IPS DF 6.9 (cell line): ENCODE measurements at regions not wholly inside any gene's neighbourhood (a gene's known extent, or its start where the extent isn't known, plus 50 kb on each side); places are given as distances from the start of the nearest gene placed in this dataset.

ENCODE experiments used
- DNase-seq: peaks from one replicate; pipeline ENCODE4 v3.0.0-alpha.2; 2013; ENCODE audit warnings: low read depth, low spot score
- H3K27ac ChIP-seq: one replicate; pipeline ENCODE4 v1.5.1; 2013; ENCODE audit warnings: low read length, control low read depth
- H3K27me3 ChIP-seq: 2 replicates; pipeline ENCODE4 v1.6.1; 2013; ENCODE audit warnings: mild to moderate bottlenecking, low read length; ENCODE audit not compliant: control insufficient read depth, insufficient read depth
- H3K36me3 ChIP-seq: 2 replicates; pipeline ENCODE4 v1.6.1; 2013; ENCODE audit warnings: low read length; ENCODE audit not compliant: control insufficient read depth, insufficient read depth
- H3K4me1 ChIP-seq: 2 replicates; pipeline ENCODE4 v1.6.1; 2013; ENCODE audit warnings: low read length; ENCODE audit not compliant: control insufficient read depth, insufficient read depth
- H3K4me3 ChIP-seq: 2 replicates; pipeline ENCODE4 v1.5.1; 2013; ENCODE audit warnings: mild to moderate bottlenecking, low read length
- H3K9me3 ChIP-seq: 2 replicates; pipeline ENCODE4 v1.6.1; 2013; ENCODE audit warnings: low read length, inconsistent platforms; ENCODE audit not compliant: control insufficient read depth, insufficient read depth
- WGBS: extraction: QIAGEN DNeasy Blood & Tissue Kit; methylation state at CpG from one replicate; pipeline ENCODE4 v1.1.7; 2013; ENCODE audit warnings: mixed read lengths, missing lambda C conversion rate; ENCODE audit not compliant: insufficient read length, insufficient coverage; 5-methylcytosine and 5-hydroxymethylcytosine counted together

DNA sequence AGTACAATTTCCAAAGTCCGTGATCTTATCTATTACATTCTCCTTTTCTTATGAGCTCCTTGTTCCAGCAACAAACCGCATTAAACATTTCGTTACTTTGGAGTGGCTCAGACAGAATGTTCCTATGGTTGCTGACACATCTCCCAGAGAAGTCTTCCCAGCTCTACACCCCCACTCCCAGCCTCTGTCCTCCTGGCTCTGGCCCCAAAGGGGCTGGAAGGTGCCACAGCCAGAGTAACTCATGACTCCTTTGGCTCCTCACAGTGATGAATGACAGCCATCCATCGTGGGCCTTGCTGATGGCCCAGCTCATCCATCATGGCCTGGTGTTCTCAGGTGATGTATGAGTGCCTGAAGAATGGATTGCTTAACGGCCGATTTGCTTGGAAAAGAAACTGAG is 203.0 kb downstream of the DHX35 start:
- Histone ChIP-seq H3K27ac (no peak overlapping the region), H3K9me3 (no peaks in the 10 kb centered on the region), H3K4me1 (no peaks in the 10 kb centered on the region), H3K36me3 (no peaks in the 10 kb centered on the region), H3K4me3 (no peak overlapping the region), H3K27me3 (no peaks in the 10 kb centered on the region)
- no CpG with 5 or more reads among the region's 6 CpGs for WGBS
- DNase-seq = no peak

DNA sequence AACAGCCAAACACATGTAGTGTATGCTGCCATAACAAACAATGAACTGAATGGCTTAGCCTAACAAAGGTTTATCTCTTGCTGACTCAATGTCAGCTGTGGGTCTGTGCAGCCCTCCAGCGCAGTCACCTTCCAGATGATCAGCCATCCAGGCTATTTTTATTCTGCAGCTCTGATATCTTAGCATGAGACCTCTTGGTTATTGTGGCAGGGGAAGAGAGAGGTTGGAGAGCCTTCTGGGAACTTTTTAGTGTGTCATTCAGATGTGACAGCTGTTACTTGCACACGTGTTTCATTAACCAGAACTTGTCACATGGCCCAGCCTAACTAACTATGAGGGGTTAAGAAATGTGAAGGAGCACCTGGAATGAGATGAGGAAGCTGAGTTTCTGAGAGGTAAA is 202.5 kb downstream of the DHX35 start:
- Histone ChIP-seq H3K4me1 (no peaks in the 10 kb centered on the region), H3K36me3 (no peaks in the 10 kb centered on the region), H3K27ac (no peak overlapping the region), H3K27me3 (no peaks in the 10 kb centered on the region), H3K9me3 (no peaks in the 10 kb centered on the region), H3K4me3 (no peak overlapping the region)
- no peak for DNase-seq
- no CpG with 5 or more reads among the region's 2 CpGs for WGBS

- no peaks in the 10 kb centered on the region for H3K27me3 ChIP-seq
- no peak overlapping the region for H3K27ac ChIP-seq
- H3K9me3 ChIP-seq = no peaks in the 10 kb centered on the region
- no peaks in the 10 kb centered on the region for H3K4me1 ChIP-seq
- no peak for DNase-seq
- no peak overlapping the region for H3K4me3 ChIP-seq
- no peaks in the 10 kb centered on the region for H3K36me3 ChIP-seq
- no CpG with 5 or more reads among the region's 1 CpG for WGBS
Observed at GRCh38 chr20:39163993-39164392, 201.8 kb downstream of the DHX35 start.

GRCh38 chr20:39161900-39162299 is 199.8 kb downstream of the DHX35 start:
- Histone ChIP-seq H3K27me3 (no peaks in the 10 kb centered on the region; the same call in 1 of the 2 replicates), H3K27ac (no peak overlapping the region), H3K4me3 (no peak overlapping the region), H3K36me3 (no peaks in the 10 kb centered on the region), H3K9me3 (no peaks in the 10 kb centered on the region), H3K4me1 (no peaks in the 10 kb centered on the region)
- WGBS = no CpG with 5 or more reads among the region's 1 CpG
- no peak for DNase-seq

DNA sequence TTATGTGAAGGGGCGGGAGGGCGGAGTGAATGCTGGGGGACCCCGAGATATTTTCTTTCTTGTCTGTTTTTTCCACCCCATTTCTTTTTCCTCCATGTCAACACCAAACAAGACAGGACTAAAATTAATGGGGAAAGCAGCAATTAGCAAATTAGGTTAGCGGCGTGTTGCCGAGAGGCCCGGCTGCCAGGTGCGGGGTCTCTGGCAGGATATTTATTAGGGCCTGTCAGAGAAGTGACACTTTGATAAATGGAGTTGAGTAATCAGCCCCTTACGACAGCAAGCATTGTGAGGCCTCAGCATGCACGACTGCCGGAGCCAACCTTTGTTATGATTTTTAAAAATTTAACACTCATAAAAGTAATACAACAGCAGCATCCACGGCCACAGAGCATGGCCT is 193.8 kb downstream of the DHX35 start:
- Histone ChIP-seq H3K9me3 (no peaks in the 10 kb centered on the region), H3K4me3 (no peak overlapping the region), H3K36me3 (no peaks in the 10 kb centered on the region), H3K4me1 (no peaks in the 10 kb centered on the region), H3K27me3 (no peaks in the 10 kb centered on the region; the same call in 1 of the 2 replicates), H3K27ac (no peak overlapping the region)
- no CpG with 5 or more reads among the region's 12 CpGs for WGBS
- no peak for DNase-seq

DNA sequence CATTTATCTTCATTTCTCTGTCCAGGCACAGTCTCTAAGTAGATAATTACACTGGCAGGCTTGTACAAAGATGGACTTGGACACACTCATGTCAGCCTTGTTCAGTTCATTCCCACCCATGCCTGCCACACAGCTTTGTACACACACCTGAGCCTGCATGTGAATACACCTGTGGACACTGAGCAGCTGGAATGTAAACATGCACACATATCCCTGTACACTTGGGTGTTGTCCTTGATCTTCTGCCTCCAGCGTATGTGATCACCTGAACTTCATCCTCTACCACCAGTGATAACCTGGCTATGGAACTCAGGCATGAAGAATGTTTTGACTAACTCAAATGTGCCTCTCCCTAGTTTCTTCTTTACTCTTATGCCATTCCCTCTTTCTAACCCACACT is 190.6 kb downstream of the DHX35 start:
- Histone ChIP-seq H3K4me1 (no peaks in the 10 kb centered on the region), H3K36me3 (no peaks in the 10 kb centered on the region), H3K4me3 (no peak overlapping the region), H3K9me3 (no peaks in the 10 kb centered on the region), H3K27ac (no peak overlapping the region), H3K27me3 (no peaks in the 10 kb centered on the region; the same call in 1 of the 2 replicates)
- WGBS = no CpG with 5 or more reads among the region's 1 CpG
- no peak for DNase-seq

DNA sequence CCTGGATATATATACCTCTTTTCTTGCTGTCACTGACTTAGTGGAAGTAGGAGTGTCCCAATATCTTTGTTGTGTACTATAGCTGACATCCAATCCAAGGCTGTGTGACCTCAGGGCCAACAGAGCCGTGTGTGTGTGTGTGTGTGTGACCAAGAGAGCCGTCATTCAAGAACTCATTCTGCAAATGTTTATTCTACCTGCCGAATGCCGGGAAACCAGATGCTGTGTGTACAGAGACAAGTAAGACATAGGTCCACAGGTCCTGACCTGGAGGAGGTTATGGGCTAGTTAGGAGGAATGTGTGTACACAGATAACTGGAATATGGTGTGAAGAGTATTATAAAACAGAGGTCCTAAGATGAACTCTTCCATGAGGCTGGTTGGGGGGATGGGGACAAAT is 190.0 kb downstream of the DHX35 start:
- H3K9me3 ChIP-seq = no peaks in the 10 kb centered on the region
- H3K36me3 ChIP-seq = no peaks in the 10 kb centered on the region
- no CpG with 5 or more reads among the region's 4 CpGs for WGBS
- no peak for DNase-seq
- H3K27me3 ChIP-seq = no peaks in the 10 kb centered on the region; the same call in 1 of the 2 replicates
- H3K27ac ChIP-seq = no peak overlapping the region
- no peaks in the 10 kb centered on the region for H3K4me1 ChIP-seq
- no peak overlapping the region for H3K4me3 ChIP-seq

GRCh38 chr20:39150501-39150900 is 188.4 kb downstream of the DHX35 start:
- Histone ChIP-seq H3K36me3 (no peaks in the 10 kb centered on the region), H3K4me1 (no peaks in the 10 kb centered on the region), H3K27me3 (no peaks in the 10 kb centered on the region), H3K4me3 (no peak overlapping the region), H3K27ac (no peak overlapping the region), H3K9me3 (no peaks in the 10 kb centered on the region)
- no peak for DNase-seq
- no CpG with 5 or more reads among the region's 13 CpGs for WGBS

DNA sequence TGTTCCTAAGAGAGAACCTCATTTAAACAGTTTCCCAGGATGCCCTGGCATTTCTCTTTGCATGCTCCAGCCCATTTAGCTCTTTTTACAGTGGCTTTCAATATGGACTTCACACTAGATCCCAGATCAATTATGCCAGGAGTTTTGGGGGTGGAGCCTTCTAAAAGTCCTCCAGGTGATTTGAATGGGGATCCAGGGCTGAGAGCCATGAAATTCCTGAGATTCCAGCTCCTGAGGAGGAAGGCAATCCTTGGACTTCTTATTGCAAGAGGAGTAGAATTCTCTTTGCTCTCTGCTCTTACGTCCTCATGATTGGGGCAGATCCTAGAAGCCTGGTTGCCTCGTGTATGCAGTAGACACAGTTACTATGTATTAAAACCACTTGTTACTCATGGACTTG is 184.2 kb downstream of the DHX35 start:
- no peaks in the 10 kb centered on the region; the same call in 1 of the 2 replicates for H3K4me1 ChIP-seq
- no CpG with 5 or more reads among the region's 2 CpGs for WGBS
- no peak overlapping the region for H3K27ac ChIP-seq
- no peak overlapping the region for H3K4me3 ChIP-seq
- H3K9me3 ChIP-seq = no peaks in the 10 kb centered on the region
- no peaks in the 10 kb centered on the region for H3K27me3 ChIP-seq
- no peaks in the 10 kb centered on the region for H3K36me3 ChIP-seq
- DNase-seq = peak; percentile 16

DNA sequence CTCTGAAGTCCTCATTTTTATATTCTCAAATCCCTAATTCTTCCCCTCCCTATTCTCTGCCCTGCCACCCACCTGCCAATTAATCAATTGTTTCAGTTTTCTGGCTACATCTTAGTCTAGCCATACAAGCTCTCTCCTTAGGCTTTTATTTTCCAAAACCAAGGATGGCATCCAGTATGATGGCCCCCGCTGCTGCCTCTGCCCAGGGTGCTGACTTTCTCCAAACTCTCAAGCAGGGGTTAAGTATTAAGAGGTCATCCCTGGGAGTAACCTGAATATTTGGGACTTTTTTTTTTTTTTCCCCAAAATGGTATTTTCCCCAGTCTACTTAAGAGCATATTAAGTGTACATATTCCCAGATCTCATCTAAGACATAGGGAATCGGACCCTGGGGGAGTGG is 183.8 kb downstream of the DHX35 start:
- no peak for DNase-seq
- H3K9me3 ChIP-seq = no peaks in the 10 kb centered on the region
- no peaks in the 10 kb centered on the region; the same call in 1 of the 2 replicates for H3K4me1 ChIP-seq
- H3K36me3 ChIP-seq = no peaks in the 10 kb centered on the region
- no peak overlapping the region for H3K4me3 ChIP-seq
- no peak overlapping the region for H3K27ac ChIP-seq
- H3K27me3 ChIP-seq = no peaks in the 10 kb centered on the region
- WGBS = no CpG with 5 or more reads among the region's 2 CpGs

GRCh38 chr20:39144757-39145156 is 182.6 kb downstream of the DHX35 start:
- DNase-seq = no peak
- Histone ChIP-seq H3K36me3 (no peaks in the 10 kb centered on the region), H3K4me1 (no peaks in the 10 kb centered on the region; the same call in 1 of the 2 replicates), H3K27ac (no peak overlapping the region), H3K4me3 (no peak overlapping the region), H3K9me3 (no peaks in the 10 kb centered on the region), H3K27me3 (no peaks in the 10 kb centered on the region)
- no CpG with 5 or more reads among the region's 4 CpGs for WGBS
